HG03139 (cell line): ENCODE measurements at regions not wholly inside any gene's neighbourhood (a gene's known extent, or its start where the extent isn't known, plus 50 kb on each side); places are given as distances from the start of the nearest gene placed in this dataset.
"Not testable (repeated sequence)": the region's sequence is repeated elsewhere in the genome, so short reads cannot be mapped to it uniquely, and the experiment has no call there.

Experiments used
- ATAC-seq: cut with Tn5 transposase; IDR thresholded peaks from one replicate; pipeline ENCODE4 v1.9.1; 2021; ENCODE audit not compliant: unreplicated experiment

DNA sequence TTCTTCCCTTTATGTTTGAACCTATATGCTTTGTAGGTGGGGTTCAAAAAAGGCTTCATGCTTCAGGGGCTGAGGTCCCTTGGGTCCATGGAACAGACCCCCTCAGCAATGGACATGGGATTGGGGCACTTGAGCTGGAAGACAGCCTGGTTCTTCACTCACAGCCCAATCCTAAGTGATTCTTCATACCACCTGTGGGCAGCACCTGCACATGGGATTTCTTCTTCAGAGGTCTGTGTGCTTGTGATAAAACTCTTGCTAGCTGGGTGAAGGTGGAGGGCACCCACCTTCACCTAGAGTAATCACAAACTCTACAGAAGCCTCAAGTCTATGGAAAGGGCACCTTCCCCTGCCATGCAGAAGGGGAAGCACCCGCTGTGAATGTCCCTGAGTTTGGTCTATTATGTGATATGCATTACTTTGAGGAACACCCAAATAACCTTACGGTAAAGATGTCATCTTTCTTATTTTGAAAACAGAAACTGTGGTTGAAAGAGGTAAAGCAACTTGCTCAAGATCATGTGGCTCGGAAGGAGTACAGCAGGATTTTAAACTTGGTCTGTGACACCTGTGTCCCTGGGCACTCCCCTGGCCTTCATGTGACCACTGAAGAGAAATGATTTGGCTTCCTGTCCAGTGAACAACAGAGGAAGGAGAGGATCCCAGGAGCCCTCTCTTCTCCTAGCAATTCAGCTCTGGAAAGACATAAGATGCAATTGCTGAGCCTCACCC, 469.5 kb upstream of the ZMIZ1 start:
- ATAC-seq = no peak

DNA sequence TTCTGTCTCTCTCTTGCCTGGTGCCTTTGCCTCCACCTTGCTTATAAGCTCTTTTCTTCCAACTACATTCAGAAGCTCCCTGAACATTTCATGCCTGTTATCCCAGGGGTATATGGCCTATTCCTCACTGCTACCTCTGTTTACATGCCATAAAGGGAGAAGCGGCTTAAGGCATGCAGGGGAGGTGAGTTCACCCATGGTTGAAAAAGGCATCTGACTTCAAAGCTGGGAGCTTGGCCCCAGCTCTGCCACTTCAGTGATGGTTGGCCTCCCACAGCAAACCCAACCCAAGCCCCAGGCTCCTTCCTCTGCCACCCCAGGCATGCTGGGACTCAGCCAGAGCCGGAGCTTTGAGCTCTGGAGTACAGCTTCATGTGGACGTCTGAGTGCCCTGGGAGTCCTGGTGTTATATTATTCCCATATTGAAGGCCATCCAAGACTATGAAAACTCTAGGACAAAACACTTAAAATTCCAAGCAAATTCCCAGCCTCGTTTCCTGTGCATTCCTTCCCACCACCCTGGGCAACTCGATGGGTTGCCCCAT, 468.6 kb upstream of the ZMIZ1 start:
- no peak for ATAC-seq

DNA sequence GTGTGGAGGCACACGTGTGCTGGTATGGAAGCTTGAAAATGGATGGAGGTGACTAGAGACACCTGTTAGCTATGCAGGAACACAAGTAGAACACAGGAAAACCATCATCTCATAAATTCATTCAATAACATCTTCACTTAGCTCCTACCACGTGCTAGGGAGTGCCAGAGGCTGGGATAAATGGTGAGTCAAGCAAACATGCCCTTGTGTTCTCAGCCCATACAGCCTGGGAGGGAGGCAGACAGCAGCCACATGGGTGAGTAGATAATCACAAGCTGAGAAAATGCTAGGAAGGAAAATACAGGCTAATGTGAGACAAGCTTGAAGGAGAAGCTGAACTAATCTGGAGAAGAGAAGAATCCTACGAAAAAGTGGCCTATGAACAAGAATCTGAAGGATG, 468.0 kb upstream of the ZMIZ1 start:
- ATAC-seq = no peak

DNA sequence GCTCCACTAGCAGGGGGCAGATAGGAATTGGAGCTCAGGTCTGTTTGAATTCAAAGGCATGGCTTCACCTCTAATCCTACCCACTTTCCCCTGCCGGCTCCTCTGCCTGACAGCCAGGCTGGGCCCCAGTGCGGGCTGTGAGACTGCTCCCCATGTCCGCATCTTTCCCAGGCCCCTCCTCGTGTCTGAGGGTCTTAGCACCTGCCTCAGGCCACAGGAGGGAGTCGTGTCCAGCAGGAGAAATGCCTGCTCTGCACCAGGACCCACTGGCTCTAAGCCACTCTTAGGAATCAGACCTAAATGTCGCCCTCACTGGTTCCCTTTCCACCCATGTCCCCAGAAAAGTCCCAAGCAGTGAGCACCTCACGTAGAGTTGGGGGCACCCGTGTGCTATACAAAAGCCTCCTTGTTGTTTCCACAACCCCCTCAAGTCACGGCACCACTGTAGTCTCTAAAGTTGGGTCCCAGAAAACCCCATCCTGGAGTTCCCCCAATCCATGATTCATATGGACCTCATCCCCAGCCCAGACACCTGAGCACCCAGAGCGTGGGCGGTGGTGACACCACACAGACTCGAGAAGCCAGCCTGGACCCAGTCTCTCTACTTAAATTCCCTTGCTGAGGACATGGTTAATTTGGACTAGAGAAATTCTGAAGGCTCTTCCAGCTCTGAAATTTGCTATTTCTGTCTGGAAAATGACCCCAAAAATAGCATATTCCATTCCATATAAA, 466.4 kb upstream of the ZMIZ1 start:
- ATAC-seq = no peak

DNA sequence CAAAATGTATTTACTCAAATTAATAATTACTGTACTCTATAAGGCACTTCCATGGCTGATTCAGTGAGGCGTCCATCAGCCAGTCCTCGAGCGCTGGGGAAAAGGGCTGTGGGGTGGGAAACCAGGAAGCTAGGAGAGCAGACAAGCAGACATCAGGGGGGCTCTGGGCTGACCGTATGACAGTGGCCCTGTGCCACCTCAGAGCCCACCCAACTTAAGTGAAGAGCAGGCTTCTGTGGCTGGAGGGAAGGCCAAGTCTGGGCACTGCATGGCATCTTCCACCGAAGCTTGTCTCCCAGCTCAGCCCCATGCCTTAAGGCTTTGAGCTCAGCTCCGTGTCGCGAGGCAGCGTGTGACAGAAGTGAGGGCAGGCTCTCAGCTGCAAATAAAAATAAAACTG, 464.5 kb upstream of the ZMIZ1 start:
- ATAC-seq = no peak

DNA sequence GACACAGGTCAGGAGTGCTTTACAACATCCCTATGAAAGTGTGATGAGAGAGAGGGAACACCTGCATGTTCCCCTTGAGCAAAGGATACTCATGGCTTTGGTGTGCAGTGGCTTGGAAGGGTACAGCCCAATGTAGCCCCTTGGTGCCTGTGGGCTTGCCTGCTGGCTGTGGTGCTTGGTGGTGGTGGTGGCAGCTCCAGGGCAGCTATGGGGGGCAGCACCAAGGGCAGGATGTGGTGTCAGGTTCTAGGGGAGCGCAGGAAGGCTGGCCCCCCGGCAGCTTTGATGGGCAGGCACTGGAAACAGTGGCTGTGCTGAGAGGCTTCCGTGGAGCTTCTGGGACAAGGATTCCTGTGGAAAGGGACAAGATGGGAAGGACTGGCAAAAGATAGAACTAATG, 464.0 kb upstream of the ZMIZ1 start:
- ATAC-seq = no peak

DNA sequence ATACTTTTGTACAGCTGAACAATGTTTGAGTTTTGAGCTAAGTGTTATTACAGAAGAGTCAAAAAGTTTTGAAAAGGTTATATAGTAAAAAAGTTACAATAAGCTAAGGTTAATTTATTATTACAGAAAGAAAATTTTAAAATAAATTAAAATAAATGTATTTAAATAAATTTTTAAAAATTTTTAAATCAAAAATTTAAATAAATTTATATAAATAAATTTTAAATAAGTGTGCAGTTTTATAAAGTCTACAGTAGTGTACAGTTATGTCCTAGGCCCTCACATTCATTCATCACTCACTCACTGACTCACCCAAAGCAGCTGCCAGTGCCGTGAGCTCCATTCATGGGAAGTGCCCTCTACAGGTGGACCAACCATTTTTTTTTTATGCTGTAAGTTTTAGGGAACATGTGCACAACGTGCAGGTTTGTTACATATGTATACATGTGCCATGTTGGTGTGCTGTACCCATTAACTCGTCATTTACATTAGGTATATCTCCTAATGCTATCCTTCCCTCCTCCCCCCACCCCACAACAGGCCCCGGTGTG, 462.9 kb upstream of the ZMIZ1 start:
- no peak for ATAC-seq

DNA sequence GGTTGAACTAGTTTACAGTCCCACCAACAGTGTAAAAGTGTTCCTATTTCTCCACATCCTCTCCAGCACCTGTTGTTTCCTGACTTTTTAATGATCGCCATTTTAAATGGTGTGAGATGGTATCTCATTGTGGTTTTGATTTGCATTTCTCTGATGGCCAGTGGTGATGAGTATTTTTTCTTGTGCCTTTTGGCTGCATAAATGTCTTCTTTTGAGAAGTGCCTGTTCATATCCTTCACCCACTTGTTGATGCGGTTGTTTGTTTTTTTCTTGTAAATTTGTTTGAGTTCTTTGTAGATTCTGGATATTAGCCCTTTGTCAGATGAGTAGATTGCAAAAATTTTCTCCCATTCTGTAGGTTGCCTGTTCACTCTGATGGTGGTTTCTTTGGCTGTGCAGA, 462.0 kb upstream of the ZMIZ1 start:
- not testable (repeated sequence) for ATAC-seq

DNA sequence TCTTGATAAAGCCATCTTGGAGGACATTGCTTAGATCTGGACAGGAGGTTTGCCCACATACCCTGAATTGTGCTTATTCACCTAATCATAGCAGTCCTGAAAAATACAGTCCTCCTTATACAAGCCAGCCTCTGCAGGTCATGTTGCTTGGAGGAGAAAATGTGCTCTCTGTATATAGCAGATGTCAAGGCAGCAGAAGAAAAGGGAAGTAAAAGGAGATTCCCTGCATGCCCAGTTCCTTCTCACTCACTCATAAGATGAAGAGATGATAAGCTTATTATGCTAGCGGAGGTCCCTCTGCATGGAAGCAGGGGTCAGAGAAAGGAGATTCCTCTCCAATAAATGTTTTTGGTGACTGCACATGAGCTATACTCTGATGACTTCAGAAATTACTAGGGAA, 458.8 kb upstream of the ZMIZ1 start:
- no peak for ATAC-seq

DNA sequence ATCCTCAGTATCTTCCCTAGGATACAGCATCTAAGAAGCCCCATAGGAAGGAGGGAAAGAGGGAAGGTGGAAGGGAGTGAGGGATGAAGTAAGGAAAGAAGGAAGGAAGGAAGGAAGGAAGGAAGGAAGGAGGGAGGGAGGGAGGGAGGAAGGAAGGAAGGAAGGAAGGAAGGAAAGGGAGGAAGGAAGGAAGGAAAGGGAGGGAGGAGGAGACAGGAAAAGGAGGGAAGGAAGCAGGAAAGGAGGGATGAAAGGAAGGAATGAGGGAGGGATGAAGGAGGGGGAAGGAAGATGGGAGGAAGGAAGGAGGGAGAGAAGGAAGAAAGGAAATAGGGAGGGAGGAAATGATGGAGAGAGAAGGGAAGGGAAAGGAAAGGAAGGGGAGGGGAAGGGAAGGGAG, 455.6 kb upstream of the ZMIZ1 start:
- ATAC-seq = no peak

DNA sequence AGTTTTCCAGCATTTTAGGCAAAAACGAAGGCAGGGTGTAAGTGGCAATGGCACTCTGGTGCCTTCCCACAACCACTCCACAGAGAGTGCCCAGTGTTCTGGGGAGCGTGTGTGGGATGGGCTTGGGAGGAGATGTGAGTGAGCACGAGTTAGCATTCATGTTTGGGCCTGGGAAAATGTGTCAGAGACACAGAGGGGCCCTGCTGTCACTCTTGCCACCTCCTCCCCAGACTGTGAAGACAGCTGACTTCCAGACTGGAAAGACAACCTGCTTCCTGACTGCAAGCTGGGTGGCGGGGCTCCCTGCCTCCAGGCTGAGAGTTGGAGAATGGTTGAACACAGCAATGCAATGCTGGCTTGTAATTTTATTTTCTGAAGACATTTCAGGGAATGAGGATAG, 454.5 kb upstream of the ZMIZ1 start:
- ATAC-seq = no peak

DNA sequence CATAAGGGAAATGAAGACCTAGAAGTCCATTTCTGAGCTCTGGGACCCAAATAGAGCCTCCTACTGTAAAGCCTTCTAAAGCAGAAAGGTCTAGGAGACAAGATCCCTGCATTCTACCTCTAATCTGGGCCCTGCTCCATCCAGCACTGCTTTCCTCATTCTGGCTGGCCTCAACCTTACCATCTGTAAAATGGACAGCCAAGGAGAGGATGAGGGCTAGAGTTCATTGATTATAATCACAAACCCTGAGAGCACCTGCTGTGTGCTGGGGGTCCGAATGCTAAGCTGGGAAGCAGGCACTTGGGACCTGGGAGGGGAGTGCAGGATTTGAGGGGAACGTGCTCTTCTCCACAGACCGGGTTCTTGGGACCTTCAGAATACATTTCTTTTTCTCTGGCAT, 454.0 kb upstream of the ZMIZ1 start:
- ATAC-seq = no peak

DNA sequence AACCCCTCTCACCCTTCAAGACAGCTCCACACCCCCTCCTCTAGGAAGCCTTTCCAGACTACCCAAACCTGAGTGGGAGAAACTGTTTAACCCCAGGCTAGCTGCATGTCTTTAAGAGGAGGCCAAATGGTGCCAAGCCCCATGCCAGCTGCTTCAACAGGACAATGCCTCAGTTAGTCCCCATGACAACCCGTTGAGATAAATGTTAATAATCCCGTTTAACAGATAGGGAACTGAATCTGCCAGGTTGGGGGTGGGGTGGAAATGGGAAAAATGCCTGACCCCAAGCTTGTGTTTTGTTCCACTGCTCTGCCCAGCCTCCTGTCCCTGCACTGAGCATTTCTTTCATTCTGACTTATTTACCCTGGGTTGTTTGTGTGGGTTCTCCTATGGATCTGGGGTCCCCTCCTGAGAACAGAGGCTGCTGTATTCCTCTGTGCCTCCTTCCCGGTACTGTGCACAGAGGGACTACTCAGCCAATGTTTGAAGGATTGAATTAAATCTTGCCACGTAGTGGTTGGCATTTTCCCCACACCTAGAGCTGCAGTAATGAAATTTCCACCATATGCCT, 452.6 kb upstream of the ZMIZ1 start:
- ATAC-seq = no peak

DNA sequence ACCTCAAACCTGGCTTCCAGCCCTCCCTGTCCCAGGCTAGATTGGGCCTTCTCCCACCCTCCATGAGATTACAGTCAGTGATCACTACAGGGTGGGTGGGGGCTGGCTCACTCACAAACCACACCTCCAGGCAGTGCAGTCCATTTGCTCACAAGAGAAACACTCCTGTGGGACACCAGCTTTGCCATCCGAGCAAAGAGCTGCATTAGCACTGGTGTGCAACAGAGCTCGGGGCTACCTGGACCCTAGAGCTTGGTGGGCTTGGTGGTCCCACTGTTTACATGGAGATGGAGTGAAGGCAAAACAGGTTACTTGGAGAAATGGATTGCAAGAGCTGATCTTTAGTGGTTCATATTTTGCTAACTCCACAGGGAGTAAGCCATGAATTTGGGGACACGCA, 451.7 kb upstream of the ZMIZ1 start:
- no peak for ATAC-seq

DNA sequence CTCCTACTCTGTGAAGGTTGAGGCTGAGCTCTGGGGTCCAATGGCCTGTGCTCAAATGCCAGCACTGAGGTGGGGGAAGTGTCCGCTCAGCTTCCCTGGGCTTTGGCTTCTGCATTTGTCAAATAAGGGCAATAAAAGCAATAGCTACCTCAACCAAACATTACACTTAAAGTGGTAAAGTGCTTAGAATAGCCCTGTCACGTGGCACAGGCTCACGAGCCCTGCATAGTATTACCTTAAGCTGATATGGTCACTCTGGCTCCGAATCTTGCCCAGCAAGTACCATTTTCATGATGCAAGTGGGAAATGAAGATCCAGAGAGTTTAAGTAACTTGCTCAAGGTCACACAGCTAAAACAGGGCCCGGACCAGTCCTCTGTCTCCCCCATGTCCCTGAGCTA, 451.1 kb upstream of the ZMIZ1 start:
- no peak for ATAC-seq

DNA sequence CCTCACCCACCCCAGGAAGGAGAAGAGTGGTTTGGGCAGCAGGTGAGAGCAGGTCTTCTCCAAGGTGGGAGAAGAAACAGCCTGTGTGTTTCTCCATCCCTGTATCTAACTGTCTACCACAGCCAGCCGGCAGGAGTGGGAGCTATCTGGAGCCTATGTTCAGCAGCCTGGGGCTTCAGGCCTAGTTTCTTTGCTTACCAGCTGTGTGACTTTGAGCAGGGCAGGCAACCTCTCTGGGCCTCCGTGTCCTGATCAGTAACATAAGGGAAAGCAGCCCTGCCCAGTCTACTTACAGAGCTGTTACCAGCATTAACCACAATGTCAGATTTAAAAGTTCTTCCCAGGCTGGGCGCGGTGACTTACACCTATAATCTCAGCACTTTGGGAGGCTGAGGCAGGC, 450.7 kb upstream of the ZMIZ1 start:
- no peak for ATAC-seq

DNA sequence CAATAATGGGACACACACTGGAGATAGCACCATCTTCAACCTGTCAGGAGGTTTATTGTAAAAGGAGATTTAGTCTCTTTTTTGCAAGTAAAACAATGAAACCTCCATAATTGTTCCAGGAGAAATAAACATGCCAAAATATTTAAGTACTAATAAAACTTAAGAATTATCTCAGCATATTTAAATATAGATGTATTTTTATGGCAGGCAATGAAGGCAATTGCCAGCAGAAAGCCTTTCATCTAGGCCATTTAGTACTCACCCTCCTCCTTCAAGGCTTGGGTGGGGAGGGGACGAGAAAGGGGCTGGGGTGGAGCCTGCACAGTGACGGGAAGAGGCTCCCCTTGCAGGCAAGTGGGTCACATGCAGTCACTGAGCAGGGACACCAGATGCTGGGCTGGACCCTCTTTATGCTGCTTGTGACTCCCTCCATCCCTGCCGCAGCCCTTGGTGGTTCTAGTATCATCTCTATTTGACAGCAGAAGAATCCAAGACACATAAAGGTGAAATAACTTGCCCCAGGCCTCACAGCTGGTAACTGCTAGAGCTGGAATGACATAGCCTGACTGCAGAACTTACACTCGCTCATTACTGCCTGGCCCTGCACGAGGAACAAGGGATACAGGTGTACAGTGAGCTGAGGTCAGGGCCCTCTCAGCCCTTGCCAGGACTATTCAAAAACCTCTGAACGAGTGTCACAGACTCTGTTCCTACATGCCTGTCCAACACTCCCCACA, 449.5 kb upstream of the ZMIZ1 start:
- ATAC-seq = no peak

DNA sequence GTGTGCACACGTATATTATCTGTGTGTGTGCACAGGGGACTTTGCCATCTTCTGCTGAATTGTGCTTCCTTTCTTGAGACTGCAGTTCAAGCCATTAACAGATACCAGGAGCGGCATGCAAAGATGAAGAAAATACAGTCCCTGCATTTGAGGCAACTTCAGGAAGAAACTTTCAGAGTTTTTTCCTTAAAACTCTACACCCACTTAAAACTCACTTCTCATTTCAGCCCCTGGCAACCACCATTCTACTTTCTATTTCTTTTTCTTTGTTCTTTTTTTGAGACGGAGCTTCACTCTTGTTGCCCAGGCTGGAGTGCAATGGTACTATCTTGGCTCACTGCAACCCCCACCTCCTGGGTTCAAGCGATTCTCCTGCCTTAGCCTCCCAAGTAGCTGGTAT, 448.9 kb upstream of the ZMIZ1 start:
- ATAC-seq = no peak

DNA sequence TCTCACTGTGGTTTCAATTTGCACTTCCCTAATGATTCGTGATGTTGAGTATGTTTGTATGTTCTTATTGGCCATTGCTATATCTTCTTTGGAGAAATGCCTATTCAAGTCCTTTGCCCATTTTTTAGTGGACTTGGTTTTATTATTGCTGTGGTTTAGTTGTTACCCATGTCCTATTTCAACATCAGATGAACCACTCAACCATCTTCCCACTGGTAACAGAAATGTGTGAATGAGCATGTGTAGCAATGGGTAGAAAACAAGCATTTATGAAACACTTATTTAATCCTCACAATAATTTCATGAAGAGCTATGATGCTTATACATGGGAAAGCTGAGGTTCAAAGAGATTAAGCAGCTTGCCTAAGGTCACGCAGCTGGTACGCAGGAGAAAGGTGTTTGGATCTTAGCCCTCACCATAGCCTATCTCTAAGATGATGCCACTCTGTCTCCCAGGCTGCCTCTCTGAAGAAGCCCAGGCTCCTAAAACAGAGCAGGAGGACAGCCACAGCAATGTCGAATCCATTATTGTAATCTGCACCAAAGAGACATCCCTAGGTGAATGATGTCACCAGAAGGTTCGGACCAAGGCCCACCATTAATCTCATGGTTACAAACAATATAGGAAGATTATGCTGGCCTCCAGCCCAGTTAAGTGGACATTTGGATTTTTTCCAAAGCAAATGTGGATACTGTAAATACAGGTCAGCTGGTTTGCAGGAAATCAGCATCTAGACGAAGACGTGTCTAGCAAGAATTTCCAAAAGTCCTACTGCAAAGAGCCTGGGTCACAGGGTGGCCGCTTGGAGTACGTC, 447.6 kb upstream of the ZMIZ1 start:
- no peak for ATAC-seq

DNA sequence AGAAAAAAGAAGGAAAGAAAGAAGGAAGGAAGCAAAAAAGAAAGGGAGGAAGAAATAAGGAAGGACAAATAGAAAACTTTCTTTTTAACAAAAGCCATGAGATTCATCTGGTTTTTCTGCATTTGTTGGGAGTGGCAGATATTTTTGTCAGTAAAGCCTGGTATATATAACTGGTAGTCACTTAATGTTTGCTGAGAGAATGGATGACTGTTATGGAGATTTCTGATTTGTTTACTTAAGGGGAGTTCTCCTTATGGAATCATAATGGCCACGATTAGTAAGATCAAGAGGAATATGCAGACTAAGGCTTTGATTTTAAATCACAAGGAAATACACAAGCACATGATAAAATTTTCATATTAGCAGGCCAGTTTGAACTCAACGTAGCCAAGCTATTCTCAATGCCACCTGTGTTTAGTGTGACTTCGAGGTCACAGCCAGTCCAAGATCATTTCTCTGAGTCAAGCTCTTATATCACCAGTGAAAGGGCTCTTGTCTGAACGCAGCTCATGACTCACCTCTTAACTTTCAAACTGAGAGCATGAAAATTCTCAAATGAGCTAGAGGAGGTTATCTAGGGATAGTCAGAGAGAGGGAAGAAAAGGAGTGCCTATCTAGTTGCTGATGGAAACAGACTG, 445.1 kb upstream of the ZMIZ1 start:
- ATAC-seq = no peak
